Activated CD4-positive, alpha-beta memory T cell treated with anti-CD3 and anti-CD28 coated beads, Interleukin-2, amount 10 ng/mL, durations not matched to agents 7 days and 5 days (primary cell): ENCODE measurements at regions not wholly inside any gene's neighbourhood (a gene's known extent, or its start where the extent isn't known, plus 50 kb on each side); places are given as distances from the start of the nearest gene placed in this dataset.

Experiments
- CTCF ChIA-PET: fragments of 350-600 bp; sonication (Branson Sonifier 250); formaldehyde crosslinking; loops from one replicate; lab custom pipeline; 2021; ENCODE audit warnings: antibody characterized with exemption, inconsistent platforms; lab: Charles Lee
- POLR2A ChIA-PET: fragments of 350-600 bp; sonication (Branson Sonifier 250); formaldehyde crosslinking; loops from one replicate; lab custom pipeline; 2021; ENCODE audit warnings: antibody characterized with exemption; lab: Charles Lee
- DNase-seq: peaks from one replicate; pipeline ENCODE4 v3.0.0-alpha.2; 2020
- H3K27ac Mint-ChIP-seq: one replicate; pipeline ENCODE4 v1.8.0; 2021; ENCODE audit warnings: mild to moderate bottlenecking, mixed read lengths
- H3K27me3 Mint-ChIP-seq: one replicate; pipeline ENCODE4 v1.8.0; 2021; ENCODE audit warnings: mixed read lengths
- H3K36me3 Mint-ChIP-seq: one replicate; pipeline ENCODE4 v1.8.0; 2021; ENCODE audit warnings: low read depth, mixed read lengths
- H3K4me1 Mint-ChIP-seq: one replicate; pipeline ENCODE4 v1.8.0; 2021; ENCODE audit warnings: mixed read lengths
- H3K4me3 Mint-ChIP-seq: one replicate; pipeline ENCODE4 v1.8.0; 2021; ENCODE audit warnings: mild to moderate bottlenecking, mixed read lengths
- H3K9me3 Mint-ChIP-seq: one replicate; pipeline ENCODE4 v1.8.0; 2021; ENCODE audit warnings: mixed read lengths

- POLR2A ChIA-PET = no interaction called here
- Mint-ChIP-seq H3K27ac (no peak overlapping the region), H3K9me3 (peaks cover 5% of the 10 kb centered on the region), H3K4me3 (no peak overlapping the region), H3K36me3 (no peaks in the 10 kb centered on the region), H3K27me3 (no peaks in the 10 kb centered on the region), H3K4me1 (no peaks in the 10 kb centered on the region)
- CTCF ChIA-PET = no interaction called here
- DNase-seq = no peak
These were observed 130.9 kb downstream of the FOXA2 start for GRCh38 chr20:22453244-22454080.

GRCh38 chr20:22452442-22453011, 131.8 kb downstream of the FOXA2 start:
- Mint-ChIP-seq H3K4me1 (no peaks in the 10 kb centered on the region), H3K4me3 (no peak overlapping the region), H3K9me3 (peaks cover 5% of the 10 kb centered on the region), H3K27ac (no peak overlapping the region), H3K27me3 (no peaks in the 10 kb centered on the region), H3K36me3 (no peaks in the 10 kb centered on the region)
- ChIA-PET POLR2A (no interaction called here), CTCF (no interaction called here)
- no peak for DNase-seq

- Mint-ChIP-seq H3K27me3 (no peaks in the 10 kb centered on the region), H3K4me1 (no peaks in the 10 kb centered on the region), H3K4me3 (no peak overlapping the region), H3K36me3 (no peaks in the 10 kb centered on the region), H3K9me3 (peaks cover 5% of the 10 kb centered on the region), H3K27ac (no peak overlapping the region)
- POLR2A ChIA-PET = no interaction called here
- CTCF ChIA-PET = no interaction called here
- DNase-seq = no peak
These were observed 133.8 kb downstream of the FOXA2 start for GRCh38 chr20:22450537-22450936.

- no peak for DNase-seq
- H3K9me3 Mint-ChIP-seq = peaks cover 5% of the 10 kb centered on the region
- POLR2A ChIA-PET = no interaction called here
- H3K27ac Mint-ChIP-seq = no peak overlapping the region
- CTCF ChIA-PET = no interaction called here
- H3K27me3 Mint-ChIP-seq = no peaks in the 10 kb centered on the region
- H3K36me3 Mint-ChIP-seq = no peaks in the 10 kb centered on the region
- no peak overlapping the region for H3K4me3 Mint-ChIP-seq
- no peaks in the 10 kb centered on the region for H3K4me1 Mint-ChIP-seq
These were observed 135.0 kb downstream of the FOXA2 start for GRCh38 chr20:22449188-22449973.

GRCh38 chr20:22447447-22447778, 137.0 kb downstream of the FOXA2 start:
- Mint-ChIP-seq H3K27ac (no peak overlapping the region), H3K9me3 (peaks cover 2% of the 10 kb centered on the region), H3K36me3 (no peaks in the 10 kb centered on the region), H3K4me3 (no peak overlapping the region), H3K27me3 (no peaks in the 10 kb centered on the region), H3K4me1 (no peaks in the 10 kb centered on the region)
- ChIA-PET POLR2A (no interaction called here), CTCF (no interaction called here)
- no peak for DNase-seq

- H3K4me3 Mint-ChIP-seq = no peak overlapping the region
- no peak for DNase-seq
- H3K9me3 Mint-ChIP-seq = peaks cover 2% of the 10 kb centered on the region
- H3K27ac Mint-ChIP-seq = no peak overlapping the region
- POLR2A ChIA-PET = no interaction called here
- H3K27me3 Mint-ChIP-seq = no peaks in the 10 kb centered on the region
- no peaks in the 10 kb centered on the region for H3K4me1 Mint-ChIP-seq
- CTCF ChIA-PET = no interaction called here
- H3K36me3 Mint-ChIP-seq = no peaks in the 10 kb centered on the region
These were observed 137.5 kb downstream of the FOXA2 start for GRCh38 chr20:22446613-22447446.

GRCh38 chr20:22442318-22442717, 142.1 kb downstream of the FOXA2 start:
- ChIA-PET POLR2A (no interaction called here), CTCF (no interaction called here)
- Mint-ChIP-seq H3K27ac (no peak overlapping the region), H3K4me3 (no peak overlapping the region), H3K36me3 (no peaks in the 10 kb centered on the region), H3K27me3 (no peaks in the 10 kb centered on the region), H3K9me3 (peaks cover 3% of the 10 kb centered on the region), H3K4me1 (no peaks in the 10 kb centered on the region)
- no peak for DNase-seq

GRCh38 chr20:22438926-22439325, 145.4 kb downstream of the FOXA2 start:
- DNase-seq = no peak
- POLR2A ChIA-PET = no interaction called here
- CTCF ChIA-PET = no interaction called here
- no peaks in the 10 kb centered on the region for H3K27me3 Mint-ChIP-seq
- no peaks in the 10 kb centered on the region for H3K36me3 Mint-ChIP-seq
- H3K9me3 Mint-ChIP-seq = peaks cover 3% of the 10 kb centered on the region
- H3K4me3 Mint-ChIP-seq = no peak overlapping the region
- no peak overlapping the region for H3K27ac Mint-ChIP-seq
- H3K4me1 Mint-ChIP-seq = no peaks in the 10 kb centered on the region

- no peaks in the 10 kb centered on the region for H3K4me1 Mint-ChIP-seq
- H3K9me3 Mint-ChIP-seq = peaks cover 3% of the 10 kb centered on the region
- CTCF ChIA-PET = no interaction called here
- H3K27me3 Mint-ChIP-seq = no peaks in the 10 kb centered on the region
- DNase-seq = no peak
- H3K4me3 Mint-ChIP-seq = no peak overlapping the region
- H3K27ac Mint-ChIP-seq = no peak overlapping the region
- POLR2A ChIA-PET = no interaction called here
- H3K36me3 Mint-ChIP-seq = no peaks in the 10 kb centered on the region
These were observed 146.0 kb downstream of the FOXA2 start for GRCh38 chr20:22438346-22438745.

- POLR2A ChIA-PET = no interaction called here
- Mint-ChIP-seq H3K27ac (no peak overlapping the region), H3K4me3 (no peak overlapping the region), H3K36me3 (no peaks in the 10 kb centered on the region), H3K4me1 (no peaks in the 10 kb centered on the region), H3K9me3 (peaks cover 3% of the 10 kb centered on the region), H3K27me3 (no peaks in the 10 kb centered on the region)
- no peak for DNase-seq
- CTCF ChIA-PET = no interaction called here
These were observed 147.0 kb downstream of the FOXA2 start for GRCh38 chr20:22437354-22437753.

- Mint-ChIP-seq H3K27me3 (no peaks in the 10 kb centered on the region), H3K27ac (no peak overlapping the region), H3K9me3 (peaks cover 4% of the 10 kb centered on the region), H3K4me3 (no peak overlapping the region), H3K36me3 (no peaks in the 10 kb centered on the region), H3K4me1 (no peaks in the 10 kb centered on the region)
- ChIA-PET CTCF (no interaction called here), POLR2A (no interaction called here)
- no peak for DNase-seq
These were observed 153.0 kb downstream of the FOXA2 start for GRCh38 chr20:22431419-22431818.

- H3K9me3 Mint-ChIP-seq = peaks cover 4% of the 10 kb centered on the region
- no peaks in the 10 kb centered on the region for H3K4me1 Mint-ChIP-seq
- DNase-seq = no peak
- H3K27me3 Mint-ChIP-seq = no peaks in the 10 kb centered on the region
- CTCF ChIA-PET = no interaction called here
- H3K4me3 Mint-ChIP-seq = no peak overlapping the region
- POLR2A ChIA-PET = no interaction called here
- no peaks in the 10 kb centered on the region for H3K36me3 Mint-ChIP-seq
- H3K27ac Mint-ChIP-seq = no peak overlapping the region
These were observed 153.6 kb downstream of the FOXA2 start for GRCh38 chr20:22430746-22431168.
